SU-DHL-6 (cell line): ENCODE measurements at regions not wholly inside any gene's neighbourhood (a gene's known extent, or its start where the extent isn't known, plus 50 kb on each side); places are given as distances from the start of the nearest gene placed in this dataset.

ENCODE experiments used
- H2AFZ ChIP-seq: fragments of 200-600 bp; sonication (generic); 2 replicates; pipeline ENCODE4 v1.6.1; 2014; ENCODE audit warnings: low read depth, mild to moderate bottlenecking, moderate library complexity, mixed read lengths, antibody characterized with exemption, low read length; ENCODE audit not compliant: severe bottlenecking
- H3F3A ChIP-seq: fragments of 200-600 bp; shearing (Covaris generic); 2 replicates; pipeline ENCODE4 v1.6.0; 2016; ENCODE audit warnings: antibody characterized with exemption, mild to moderate bottlenecking; ENCODE audit not compliant: insufficient read depth
- H3K27ac ChIP-seq: fragments of 200-600 bp; sonication (generic); 2 replicates; pipeline ENCODE4 v1.5.1; 2016; ENCODE audit warnings: low read depth, mild to moderate bottlenecking, low read length, moderate library complexity, mixed read lengths
- H3K27me3 ChIP-seq: fragments of 200-600 bp; sonication (generic), shearing (Covaris generic); 2 replicates; pipeline ENCODE4 v1.6.0; 2014; ENCODE audit warnings: mild to moderate bottlenecking, low read length
- H3K36me3 ChIP-seq: fragments of 200-600 bp; sonication (generic); 2 replicates; pipeline ENCODE4 v1.6.1; 2014; ENCODE audit warnings: mild to moderate bottlenecking, low read length, mixed read lengths
- H3K4me2 ChIP-seq: fragments of 300-600, 200-600 bp; shearing (Covaris generic), sonication (generic); 2 replicates; pipeline ENCODE4 v1.6.0; 2014; ENCODE audit warnings: low read length, low read depth, mild to moderate bottlenecking; ENCODE audit not compliant: poor library complexity, severe bottlenecking
- H3K4me3 ChIP-seq: fragments of 200-600 bp; sonication (generic); 2 replicates; pipeline ENCODE4 v1.5.1; 2014; ENCODE audit warnings: antibody characterized with exemption, low read length, mild to moderate bottlenecking, mixed read lengths; ENCODE audit not compliant: insufficient read depth, poor library complexity, severe bottlenecking
- H3K79me2 ChIP-seq: fragments of 200-600 bp; sonication (generic); 2 replicates; pipeline ENCODE4 v1.6.1; 2014; ENCODE audit warnings: mild to moderate bottlenecking, low read length, moderate library complexity; ENCODE audit not compliant: insufficient read depth
- H3K9ac ChIP-seq: fragments of 200-600 bp; sonication (generic); 2 replicates; pipeline ENCODE4 v1.7.0; 2014; ENCODE audit warnings: mild to moderate bottlenecking, low read length
- H3K9me2 ChIP-seq: fragments of 200-600 bp; sonication (generic); replicated peaks from 2 replicates; pipeline ENCODE4 v1.6.1; 2014; ENCODE audit warnings: low read length; ENCODE audit not compliant: insufficient read depth
- H3K9me3 ChIP-seq: fragments of 200-600 bp; sonication (generic); 2 replicates; pipeline ENCODE4 v1.6.1; 2014; ENCODE audit warnings: low read length, mixed read lengths; ENCODE audit not compliant: insufficient read depth
- H4K20me1 ChIP-seq: fragments of 200-600 bp; sonication (generic); 2 replicates; pipeline ENCODE4 v1.6.1; 2014; ENCODE audit warnings: low read depth, mild to moderate bottlenecking, antibody characterized with exemption, low read length, moderate library complexity, mixed read lengths
- EZH2phosphoT487 ChIP-seq: fragments of 200-600 bp; sonication (generic), shearing (Covaris generic); conservative IDR thresholded peaks from 2 replicates; pipeline ENCODE4 v1.6.1; 2018; ENCODE audit warnings: mild to moderate bottlenecking, antibody characterized with exemption, low read length, moderate library complexity, mixed read lengths
- TF ChIP-seq, protein P1 (sequence below): fragments of 200-600 bp; sonication (generic); IDR thresholded peaks from one replicate; pipeline ENCODE4 v1.5.1; 2017; ENCODE audit warnings: antibody characterized with exemption, mild to moderate bottlenecking, low read length, moderate library complexity; ENCODE audit not compliant: insufficient read depth, poor library complexity, severe bottlenecking

- Histone ChIP-seq H3F3A (no peaks in the 10 kb centered on the region), H3K79me2 (no peaks in the 10 kb centered on the region), H3K9ac (no peak overlapping the region), H3K9me2 (no peaks in the 10 kb centered on the region), H4K20me1 (no peaks in the 10 kb centered on the region), H3K36me3 (no peaks in the 10 kb centered on the region), H3K27me3 (no peaks in the 10 kb centered on the region), H2AFZ (no peak overlapping the region), H3K4me2 (no peak overlapping the region), H3K4me3 (no peak overlapping the region), H3K9me3 (no peaks in the 10 kb centered on the region), H3K27ac (no peak overlapping the region)
- TF ChIP-seq, protein P1, sequence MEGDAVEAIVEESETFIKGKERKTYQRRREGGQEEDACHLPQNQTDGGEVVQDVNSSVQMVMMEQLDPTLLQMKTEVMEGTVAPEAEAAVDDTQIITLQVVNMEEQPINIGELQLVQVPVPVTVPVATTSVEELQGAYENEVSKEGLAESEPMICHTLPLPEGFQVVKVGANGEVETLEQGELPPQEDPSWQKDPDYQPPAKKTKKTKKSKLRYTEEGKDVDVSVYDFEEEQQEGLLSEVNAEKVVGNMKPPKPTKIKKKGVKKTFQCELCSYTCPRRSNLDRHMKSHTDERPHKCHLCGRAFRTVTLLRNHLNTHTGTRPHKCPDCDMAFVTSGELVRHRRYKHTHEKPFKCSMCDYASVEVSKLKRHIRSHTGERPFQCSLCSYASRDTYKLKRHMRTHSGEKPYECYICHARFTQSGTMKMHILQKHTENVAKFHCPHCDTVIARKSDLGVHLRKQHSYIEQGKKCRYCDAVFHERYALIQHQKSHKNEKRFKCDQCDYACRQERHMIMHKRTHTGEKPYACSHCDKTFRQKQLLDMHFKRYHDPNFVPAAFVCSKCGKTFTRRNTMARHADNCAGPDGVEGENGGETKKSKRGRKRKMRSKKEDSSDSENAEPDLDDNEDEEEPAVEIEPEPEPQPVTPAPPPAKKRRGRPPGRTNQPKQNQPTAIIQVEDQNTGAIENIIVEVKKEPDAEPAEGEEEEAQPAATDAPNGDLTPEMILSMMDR, result no peak
- no peak for TF ChIP-seq EZH2phosphoT487
Measured at GRCh38 chr11:22006901-22007300, 186.0 kb upstream of the ANO5 start.

- Histone ChIP-seq H2AFZ (no peak overlapping the region), H4K20me1 (no peaks in the 10 kb centered on the region), H3K4me3 (no peak overlapping the region), H3K9me3 (no peaks in the 10 kb centered on the region), H3K36me3 (no peaks in the 10 kb centered on the region), H3K27ac (no peak overlapping the region), H3K9me2 (no peaks in the 10 kb centered on the region), H3K4me2 (no peak overlapping the region), H3K79me2 (no peaks in the 10 kb centered on the region), H3F3A (no peaks in the 10 kb centered on the region), H3K27me3 (no peaks in the 10 kb centered on the region), H3K9ac (no peak overlapping the region)
- TF ChIP-seq, protein P1, result no peak
- no peak for TF ChIP-seq EZH2phosphoT487
Measured at GRCh38 chr11:22031791-22032190, 161.1 kb upstream of the ANO5 start.

GRCh38 chr11:22037505-22037904, 155.4 kb upstream of the ANO5 start:
- Histone ChIP-seq H3K4me2 (no peak overlapping the region), H4K20me1 (no peaks in the 10 kb centered on the region), H3K36me3 (no peaks in the 10 kb centered on the region), H2AFZ (no peak overlapping the region), H3K9ac (no peak overlapping the region), H3K4me3 (no peak overlapping the region), H3K9me3 (no peaks in the 10 kb centered on the region), H3K9me2 (no peaks in the 10 kb centered on the region), H3K79me2 (no peaks in the 10 kb centered on the region), H3K27me3 (no peaks in the 10 kb centered on the region), H3F3A (no peaks in the 10 kb centered on the region), H3K27ac (no peak overlapping the region)
- TF ChIP-seq, protein P1, result no peak
- TF ChIP-seq EZH2phosphoT487, result no peak
